Neural cell (in vitro differentiated cells): ENCODE measurements at regions not wholly inside any gene's neighbourhood (a gene's known extent, or its start where the extent isn't known, plus 50 kb on each side); places are given as distances from the start of the nearest gene placed in this dataset.

Experiments used
- H2AFZ ChIP-seq: fragments of 200-600, 300-800 bp; sonication (generic), shearing (Covaris generic); 2 replicates; pipeline ENCODE4 v1.6.0; 2014; ENCODE audit warnings: low read depth, mild to moderate bottlenecking, antibody characterized with exemption, low read length, moderate library complexity
- H3F3A ChIP-seq: fragments of 200-600 bp; shearing (Covaris generic); 2 replicates; pipeline ENCODE4 v1.6.1; 2016; ENCODE audit warnings: mild to moderate bottlenecking, moderate library complexity, mixed read lengths, antibody characterized with exemption, low read length; ENCODE audit not compliant: insufficient read depth, poor library complexity, severe bottlenecking
- H3K27ac ChIP-seq: fragments of 200-600, 300-800 bp; sonication (generic), shearing (Covaris generic); 2 replicates; pipeline ENCODE4 v1.5.1; 2014; ENCODE audit warnings: mild to moderate bottlenecking, low read length, moderate library complexity
- H3K27me3 ChIP-seq: fragments of 300-800, 200-600 bp; sonication (generic), shearing (Covaris generic); 2 replicates; pipeline ENCODE4 v1.6.0; 2014; ENCODE audit warnings: mild to moderate bottlenecking, low read depth, low read length, moderate library complexity; ENCODE audit not compliant: insufficient read depth
- H3K36me3 ChIP-seq: fragments of 300-800, 200-600 bp; sonication (generic), shearing (Covaris generic); 2 replicates; pipeline ENCODE4 v1.5.1; 2014; ENCODE audit warnings: mild to moderate bottlenecking, antibody characterized with exemption, low read length, moderate library complexity; ENCODE audit not compliant: insufficient read depth
- H3K4me2 ChIP-seq: fragments of 300-800, 200-600 bp; sonication (generic), shearing (Covaris generic); 2 replicates; pipeline ENCODE4 v1.6.0; 2014; ENCODE audit warnings: mild to moderate bottlenecking, low read length
- H3K4me3 ChIP-seq: fragments of 300-800, 200-600 bp; sonication (generic), shearing (Covaris generic); 2 replicates; pipeline ENCODE4 v1.5.1; 2014; ENCODE audit warnings: mild to moderate bottlenecking, low read length, moderate library complexity
- H3K79me2 ChIP-seq: fragments of 200-600 bp; shearing (Covaris generic); replicated peaks from 2 replicates; pipeline ENCODE4 v1.6.0; 2014; ENCODE audit warnings: mild to moderate bottlenecking, low read length, moderate library complexity; ENCODE audit not compliant: insufficient read depth
- H3K9ac ChIP-seq: fragments of 300-800, 200-600 bp; sonication (generic), shearing (Covaris generic); 2 replicates; pipeline ENCODE4 v1.6.1; 2016; ENCODE audit warnings: mild to moderate bottlenecking, low read length, mixed read lengths
- H3K9me2 ChIP-seq: fragments of 200-600 bp; shearing (Covaris generic); 2 replicates; pipeline ENCODE4 v1.6.1; 2016; ENCODE audit warnings: mild to moderate bottlenecking, low read length, mixed read lengths; ENCODE audit not compliant: insufficient read depth
- H3K9me3 ChIP-seq: fragments of 200-600, 300-800 bp; sonication (generic), shearing (Covaris generic); 2 replicates; pipeline ENCODE4 v1.6.1; 2016; ENCODE audit warnings: mild to moderate bottlenecking, mixed run types, low read length, moderate library complexity, mixed read lengths
- H4K20me1 ChIP-seq: fragments of 200-600 bp; shearing (Covaris generic); 2 replicates; pipeline ENCODE4 v1.6.1; 2016; ENCODE audit warnings: mild to moderate bottlenecking, mixed run types; ENCODE audit not compliant: insufficient read depth
- EP300 ChIP-seq: fragments of 450-650 bp; conservative IDR thresholded peaks from 2 replicates; pipeline ENCODE4 v1.6.1; 2014; ENCODE audit warnings: antibody characterized with exemption, mild to moderate bottlenecking, moderate library complexity; ENCODE audit not compliant: poor library complexity, severe bottlenecking
- EZH2 ChIP-seq: fragments of 200-600, 300-800 bp; shearing (Covaris generic), sonication (generic); IDR thresholded peaks from 2 replicates; pipeline ENCODE4 v1.6.1; 2014; ENCODE audit warnings: antibody characterized with exemption, low read length, borderline replicate concordance, mild to moderate bottlenecking; ENCODE audit not compliant: insufficient read depth, poor library complexity, severe bottlenecking
- MXI1 ChIP-seq: fragments of 450-650 bp; conservative IDR thresholded peaks from 2 replicates; pipeline ENCODE4 v1.6.1; 2014; ENCODE audit warnings: antibody characterized with exemption, mild to moderate bottlenecking; ENCODE audit not compliant: poor library complexity, severe bottlenecking
- POLR2AphosphoS5 ChIP-seq: IDR thresholded peaks from 2 replicates; pipeline ENCODE4 v1.6.1; 2012
- RAD21 ChIP-seq: fragments of 450-650 bp; conservative IDR thresholded peaks from 2 replicates; pipeline ENCODE4 v1.6.1; 2014; ENCODE audit warnings: antibody characterized with exemption, mild to moderate bottlenecking, moderate library complexity
- SMC3 ChIP-seq: fragments of 450-650 bp; conservative IDR thresholded peaks from 2 replicates; pipeline ENCODE4 v1.6.1; 2014; ENCODE audit warnings: antibody characterized with exemption, mild to moderate bottlenecking, moderate library complexity; ENCODE audit not compliant: poor library complexity
- TAF1 ChIP-seq: IDR thresholded peaks from 2 replicates; pipeline ENCODE4 v1.6.1; 2012; ENCODE audit warnings: low read depth
- TF ChIP-seq, protein P1 (sequence below): IDR thresholded peaks from 2 replicates; pipeline ENCODE4 v1.6.1; 2012; ENCODE audit warnings: borderline replicate concordance
- TF ChIP-seq, protein P2 (sequence below): fragments of 450-650 bp; IDR thresholded peaks from 2 replicates; pipeline ENCODE4 v1.5.1; 2014; ENCODE audit warnings: antibody characterized with exemption, mild to moderate bottlenecking, moderate library complexity; ENCODE audit not compliant: poor library complexity, severe bottlenecking

DNA sequence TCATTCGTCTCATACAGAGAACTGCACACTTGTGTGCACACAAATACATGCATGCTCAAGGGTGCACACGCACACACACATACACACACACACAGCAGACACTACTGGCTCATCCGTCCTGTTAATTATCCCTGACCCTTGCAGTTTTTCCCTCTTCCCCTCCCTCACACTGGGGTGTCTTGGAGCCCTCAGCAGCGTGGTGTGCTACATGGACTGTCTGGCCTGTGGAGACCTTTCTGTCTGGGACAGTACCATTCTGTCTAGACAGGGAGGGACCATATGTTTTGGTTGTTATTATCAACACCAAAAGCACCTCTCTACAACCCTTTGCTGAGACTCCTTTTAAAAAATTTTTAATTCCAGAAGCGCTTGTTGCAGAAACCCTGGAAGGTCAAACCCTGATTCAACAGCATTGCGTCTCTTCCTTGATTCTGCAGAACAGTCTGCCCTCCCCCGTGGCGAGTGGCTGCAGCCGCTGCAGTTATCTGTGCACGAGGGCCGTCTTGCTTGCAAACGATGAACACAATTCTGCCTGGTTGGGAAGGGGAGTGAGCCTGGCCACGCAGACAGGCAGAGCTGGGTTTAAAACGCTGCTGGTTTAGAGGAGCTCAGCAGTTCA lies 374.0 kb downstream of the IRS2 start:
- peak overlapping the region; percentile 56 for H3K4me3 ChIP-seq
- H3K27ac ChIP-seq = peak overlapping the region; percentile 62

DNA sequence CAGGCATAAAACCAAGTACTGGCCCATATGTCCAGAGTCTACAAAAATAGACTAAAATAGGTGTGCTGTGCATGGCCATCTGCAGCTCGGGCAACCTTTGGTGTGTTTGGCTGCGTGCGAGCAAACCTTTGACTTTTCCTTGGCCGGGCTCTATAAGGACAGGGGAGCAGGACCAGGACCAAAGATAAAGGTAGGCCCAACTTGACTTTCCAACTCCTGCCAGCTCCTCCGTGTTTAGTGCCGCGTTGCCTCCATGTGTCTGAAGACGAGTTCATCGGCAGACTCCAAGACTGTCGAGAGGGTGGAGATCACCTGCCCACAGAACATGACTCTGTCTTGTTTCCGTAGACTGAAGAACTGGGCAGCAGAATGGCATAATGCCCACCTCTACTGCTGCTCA lies 375.5 kb downstream of the IRS2 start:
- no peaks in the 10 kb centered on the region for H3K9me3 ChIP-seq
- H3K4me2 ChIP-seq = no peak overlapping the region
- no peaks in the 10 kb centered on the region for H4K20me1 ChIP-seq
- no peak for TF ChIP-seq SMC3
- no peak for TF ChIP-seq EZH2
- TF ChIP-seq POLR2AphosphoS5 = no peak
- TF ChIP-seq, protein P1, sequence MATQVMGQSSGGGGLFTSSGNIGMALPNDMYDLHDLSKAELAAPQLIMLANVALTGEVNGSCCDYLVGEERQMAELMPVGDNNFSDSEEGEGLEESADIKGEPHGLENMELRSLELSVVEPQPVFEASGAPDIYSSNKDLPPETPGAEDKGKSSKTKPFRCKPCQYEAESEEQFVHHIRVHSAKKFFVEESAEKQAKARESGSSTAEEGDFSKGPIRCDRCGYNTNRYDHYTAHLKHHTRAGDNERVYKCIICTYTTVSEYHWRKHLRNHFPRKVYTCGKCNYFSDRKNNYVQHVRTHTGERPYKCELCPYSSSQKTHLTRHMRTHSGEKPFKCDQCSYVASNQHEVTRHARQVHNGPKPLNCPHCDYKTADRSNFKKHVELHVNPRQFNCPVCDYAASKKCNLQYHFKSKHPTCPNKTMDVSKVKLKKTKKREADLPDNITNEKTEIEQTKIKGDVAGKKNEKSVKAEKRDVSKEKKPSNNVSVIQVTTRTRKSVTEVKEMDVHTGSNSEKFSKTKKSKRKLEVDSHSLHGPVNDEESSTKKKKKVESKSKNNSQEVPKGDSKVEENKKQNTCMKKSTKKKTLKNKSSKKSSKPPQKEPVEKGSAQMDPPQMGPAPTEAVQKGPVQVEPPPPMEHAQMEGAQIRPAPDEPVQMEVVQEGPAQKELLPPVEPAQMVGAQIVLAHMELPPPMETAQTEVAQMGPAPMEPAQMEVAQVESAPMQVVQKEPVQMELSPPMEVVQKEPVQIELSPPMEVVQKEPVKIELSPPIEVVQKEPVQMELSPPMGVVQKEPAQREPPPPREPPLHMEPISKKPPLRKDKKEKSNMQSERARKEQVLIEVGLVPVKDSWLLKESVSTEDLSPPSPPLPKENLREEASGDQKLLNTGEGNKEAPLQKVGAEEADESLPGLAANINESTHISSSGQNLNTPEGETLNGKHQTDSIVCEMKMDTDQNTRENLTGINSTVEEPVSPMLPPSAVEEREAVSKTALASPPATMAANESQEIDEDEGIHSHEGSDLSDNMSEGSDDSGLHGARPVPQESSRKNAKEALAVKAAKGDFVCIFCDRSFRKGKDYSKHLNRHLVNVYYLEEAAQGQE = no peak
- TF ChIP-seq, protein P2, sequence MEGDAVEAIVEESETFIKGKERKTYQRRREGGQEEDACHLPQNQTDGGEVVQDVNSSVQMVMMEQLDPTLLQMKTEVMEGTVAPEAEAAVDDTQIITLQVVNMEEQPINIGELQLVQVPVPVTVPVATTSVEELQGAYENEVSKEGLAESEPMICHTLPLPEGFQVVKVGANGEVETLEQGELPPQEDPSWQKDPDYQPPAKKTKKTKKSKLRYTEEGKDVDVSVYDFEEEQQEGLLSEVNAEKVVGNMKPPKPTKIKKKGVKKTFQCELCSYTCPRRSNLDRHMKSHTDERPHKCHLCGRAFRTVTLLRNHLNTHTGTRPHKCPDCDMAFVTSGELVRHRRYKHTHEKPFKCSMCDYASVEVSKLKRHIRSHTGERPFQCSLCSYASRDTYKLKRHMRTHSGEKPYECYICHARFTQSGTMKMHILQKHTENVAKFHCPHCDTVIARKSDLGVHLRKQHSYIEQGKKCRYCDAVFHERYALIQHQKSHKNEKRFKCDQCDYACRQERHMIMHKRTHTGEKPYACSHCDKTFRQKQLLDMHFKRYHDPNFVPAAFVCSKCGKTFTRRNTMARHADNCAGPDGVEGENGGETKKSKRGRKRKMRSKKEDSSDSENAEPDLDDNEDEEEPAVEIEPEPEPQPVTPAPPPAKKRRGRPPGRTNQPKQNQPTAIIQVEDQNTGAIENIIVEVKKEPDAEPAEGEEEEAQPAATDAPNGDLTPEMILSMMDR = no peak
- no peak for TF ChIP-seq EP300
- TF ChIP-seq MXI1 = no peak
- TF ChIP-seq RAD21 = no peak
- no peak for TF ChIP-seq TAF1
- no peak overlapping the region for H3K27ac ChIP-seq
- no peak overlapping the region for H3K4me3 ChIP-seq
- no peaks in the 10 kb centered on the region for H3K27me3 ChIP-seq
- H3F3A ChIP-seq = no peaks in the 10 kb centered on the region
- H3K36me3 ChIP-seq = no peaks in the 10 kb centered on the region
- H3K9ac ChIP-seq = no peak overlapping the region
- H3K9me2 ChIP-seq = no peaks in the 10 kb centered on the region
- H2AFZ ChIP-seq = no peak overlapping the region
- no peaks in the 10 kb centered on the region for H3K79me2 ChIP-seq

More for the DNA sequence above, 374.0 kb downstream of the IRS2 start:
- TF ChIP-seq EP300 (peak; percentile 54), RAD21 (peak; percentile 55), TAF1 (peak; percentile 33), SMC3 (peak; percentile 53), MXI1 (peak; percentile 27), POLR2AphosphoS5 (peak; percentile 51), EZH2 (no peak)
- TF ChIP-seq, protein P1 = no peak
- TF ChIP-seq, protein P2 = peak; percentile 25
- Histone ChIP-seq H3K9me2 (no peaks in the 10 kb centered on the region), H4K20me1 (no peaks in the 10 kb centered on the region), H3K36me3 (no peaks in the 10 kb centered on the region), H3F3A (no peaks in the 10 kb centered on the region), H3K9ac (peak overlapping the region; percentile 46), H3K27me3 (no peaks in the 10 kb centered on the region), H3K79me2 (no peaks in the 10 kb centered on the region), H2AFZ (peak overlapping the region; percentile 10), H3K9me3 (no peaks in the 10 kb centered on the region), H3K4me2 (peak overlapping the region; percentile 73)
